Glutamatergic neuron (in vitro differentiated cells): ENCODE measurements at regions not wholly inside any gene's neighbourhood (a gene's known extent, or its start where the extent isn't known, plus 50 kb on each side); places are given as distances from the start of the nearest gene placed in this dataset.

Experiments
- DNase-seq: peaks from one replicate; pipeline ENCODE4 v3.0.0; 2022
- H3K27ac Mint-ChIP-seq: one replicate; pipeline ENCODE4 v1.8.0; 2020; ENCODE audit warnings: mild to moderate bottlenecking, mixed read lengths, inconsistent platforms; ENCODE audit not compliant: unreplicated experiment
- H3K27me3 Mint-ChIP-seq: one replicate; pipeline ENCODE4 v1.8.0; 2020; ENCODE audit warnings: mild to moderate bottlenecking, moderate library complexity, mixed read lengths, inconsistent platforms; ENCODE audit not compliant: unreplicated experiment
- H3K36me3 Mint-ChIP-seq: one replicate; pipeline ENCODE4 v1.8.0; 2020; ENCODE audit warnings: mild to moderate bottlenecking, mixed read lengths, inconsistent platforms; ENCODE audit not compliant: unreplicated experiment
- H3K4me1 Mint-ChIP-seq: one replicate; pipeline ENCODE4 v1.8.0; 2020; ENCODE audit warnings: mild to moderate bottlenecking, low read depth, mixed read lengths, inconsistent platforms; ENCODE audit not compliant: unreplicated experiment
- H3K4me3 Mint-ChIP-seq: one replicate; pipeline ENCODE4 v1.8.0; 2020; ENCODE audit warnings: mild to moderate bottlenecking, mixed read lengths, inconsistent platforms; ENCODE audit not compliant: unreplicated experiment
- H3K9me3 Mint-ChIP-seq: one replicate; pipeline ENCODE4 v1.8.0; 2020; ENCODE audit warnings: mild to moderate bottlenecking, moderate library complexity, mixed read lengths, inconsistent platforms; ENCODE audit not compliant: unreplicated experiment
- TF ChIP-seq, protein P1 (sequence below): fragments of 200-600 bp; sonication (generic); IDR thresholded peaks from one replicate; pipeline ENCODE4 v1.5.0; 2021; ENCODE audit not compliant: partially characterized antibody, unreplicated experiment

DNA sequence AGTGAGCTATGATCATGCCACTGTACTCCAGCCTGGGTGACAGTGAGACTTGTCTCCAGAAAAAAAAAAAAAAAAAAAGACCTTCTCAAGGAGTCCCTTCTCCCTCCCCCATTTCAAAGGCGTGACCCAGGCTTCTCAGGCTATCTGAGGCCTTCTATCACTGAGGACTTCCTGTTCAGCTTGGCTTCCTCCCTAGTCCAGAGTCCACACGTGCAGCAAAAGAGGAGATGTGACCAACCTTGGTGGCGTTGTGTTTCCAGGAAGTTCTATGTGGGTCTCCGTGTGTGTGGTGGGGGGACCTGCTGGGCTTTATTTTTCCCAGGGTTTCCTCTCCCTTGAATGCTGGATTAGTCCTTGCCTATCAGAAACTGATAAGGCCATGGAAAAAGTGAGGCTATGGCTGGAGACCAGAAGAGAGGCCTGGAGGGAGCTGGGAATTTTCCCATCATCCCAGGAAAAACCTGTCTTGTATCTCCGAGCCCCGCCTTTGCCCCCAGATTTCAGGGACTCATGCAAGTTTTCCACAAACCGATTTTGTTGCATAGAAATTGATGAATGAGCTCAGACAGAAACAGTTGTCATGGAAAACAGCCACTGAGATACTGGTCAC lies 148.1 kb downstream of the SALL1 start:
- peaks cover 10% of the 10 kb centered on the region for H3K36me3 Mint-ChIP-seq
- H3K4me1 Mint-ChIP-seq: peaks cover under 1% of the 10 kb centered on the region
- H3K27ac Mint-ChIP-seq: no peak overlapping the region
- no peak overlapping the region for H3K4me3 Mint-ChIP-seq
- no peaks in the 10 kb centered on the region for H3K27me3 Mint-ChIP-seq
- peaks cover 6% of the 10 kb centered on the region for H3K9me3 Mint-ChIP-seq
- TF ChIP-seq, protein P1, sequence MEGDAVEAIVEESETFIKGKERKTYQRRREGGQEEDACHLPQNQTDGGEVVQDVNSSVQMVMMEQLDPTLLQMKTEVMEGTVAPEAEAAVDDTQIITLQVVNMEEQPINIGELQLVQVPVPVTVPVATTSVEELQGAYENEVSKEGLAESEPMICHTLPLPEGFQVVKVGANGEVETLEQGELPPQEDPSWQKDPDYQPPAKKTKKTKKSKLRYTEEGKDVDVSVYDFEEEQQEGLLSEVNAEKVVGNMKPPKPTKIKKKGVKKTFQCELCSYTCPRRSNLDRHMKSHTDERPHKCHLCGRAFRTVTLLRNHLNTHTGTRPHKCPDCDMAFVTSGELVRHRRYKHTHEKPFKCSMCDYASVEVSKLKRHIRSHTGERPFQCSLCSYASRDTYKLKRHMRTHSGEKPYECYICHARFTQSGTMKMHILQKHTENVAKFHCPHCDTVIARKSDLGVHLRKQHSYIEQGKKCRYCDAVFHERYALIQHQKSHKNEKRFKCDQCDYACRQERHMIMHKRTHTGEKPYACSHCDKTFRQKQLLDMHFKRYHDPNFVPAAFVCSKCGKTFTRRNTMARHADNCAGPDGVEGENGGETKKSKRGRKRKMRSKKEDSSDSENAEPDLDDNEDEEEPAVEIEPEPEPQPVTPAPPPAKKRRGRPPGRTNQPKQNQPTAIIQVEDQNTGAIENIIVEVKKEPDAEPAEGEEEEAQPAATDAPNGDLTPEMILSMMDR: no peak
- no peak for DNase-seq

DNA sequence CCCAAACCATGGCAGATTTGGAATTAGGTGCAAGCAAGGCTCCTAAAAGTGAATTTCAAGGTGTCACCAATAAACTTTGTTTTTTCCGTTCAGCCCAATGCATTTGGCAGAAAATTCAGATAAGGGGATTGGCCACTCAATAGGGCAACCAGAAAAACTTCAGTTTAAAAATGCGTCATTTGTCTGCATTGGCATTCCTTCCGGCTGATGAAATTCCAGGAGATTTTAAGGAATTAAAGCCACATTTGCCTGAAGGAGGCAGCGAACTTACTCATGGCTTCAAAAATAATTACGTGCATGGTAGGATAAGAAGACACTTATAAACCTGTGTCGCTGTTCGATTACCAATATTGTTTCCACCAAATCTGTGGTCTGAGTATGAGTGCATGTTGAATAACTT lies 151.9 kb downstream of the SALL1 start:
- Mint-ChIP-seq H3K27ac (no peak overlapping the region), H3K36me3 (no peaks in the 10 kb centered on the region), H3K4me1 (peaks cover 16% of the 10 kb centered on the region), H3K9me3 (peaks cover 2% of the 10 kb centered on the region), H3K4me3 (no peak overlapping the region), H3K27me3 (peaks cover 3% of the 10 kb centered on the region)
- TF ChIP-seq, protein P1: no peak
- DNase-seq: no peak

DNA sequence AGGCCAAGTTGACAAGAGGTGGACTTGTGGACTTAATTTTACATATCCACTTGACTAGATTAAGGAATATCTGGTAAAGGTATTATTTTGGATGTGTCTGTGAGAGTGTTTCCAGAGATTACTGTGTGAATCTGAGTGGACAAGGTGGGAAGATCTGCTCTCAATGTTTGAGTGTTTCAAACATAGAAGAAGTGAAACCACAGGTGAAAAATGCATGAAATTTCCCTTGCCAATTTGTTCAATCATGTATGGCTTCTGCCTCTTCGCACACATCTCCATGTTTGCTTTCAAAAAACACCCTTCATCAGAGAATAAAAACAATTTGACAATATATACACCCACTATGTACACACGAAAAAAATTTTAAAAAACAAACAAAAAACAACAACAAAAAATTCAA lies 152.7 kb downstream of the SALL1 start:
- DNase-seq: no peak
- Mint-ChIP-seq H3K9me3 (peaks cover 2% of the 10 kb centered on the region), H3K36me3 (no peaks in the 10 kb centered on the region), H3K4me3 (no peak overlapping the region), H3K27me3 (peaks cover 3% of the 10 kb centered on the region), H3K4me1 (peaks cover 16% of the 10 kb centered on the region), H3K27ac (no peak overlapping the region)
- TF ChIP-seq, protein P1: no peak

DNA sequence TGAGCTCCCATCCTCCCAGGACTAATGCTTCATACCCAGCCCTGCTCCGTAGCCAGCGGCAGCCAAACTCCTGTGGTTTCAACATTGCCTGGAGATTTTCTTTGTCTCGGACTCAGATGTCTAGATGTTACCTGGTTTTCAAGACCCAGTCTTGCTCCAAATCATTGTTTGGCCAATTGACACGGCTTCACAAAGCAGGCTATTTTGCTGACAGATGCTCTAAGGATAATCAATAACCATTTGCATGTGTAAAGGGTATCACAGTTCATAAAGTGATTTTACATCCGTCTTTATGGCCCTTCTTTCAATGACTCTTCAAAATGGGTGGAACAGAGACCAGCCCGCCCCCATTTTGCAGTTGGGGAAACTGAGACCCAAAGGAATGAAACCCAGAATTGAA lies 153.4 kb downstream of the SALL1 start:
- Mint-ChIP-seq H3K36me3 (no peaks in the 10 kb centered on the region), H3K4me1 (peaks cover 16% of the 10 kb centered on the region), H3K27me3 (peaks cover 3% of the 10 kb centered on the region), H3K27ac (peak overlapping the region; percentile 87), H3K4me3 (peak overlapping the region; percentile 69), H3K9me3 (peaks cover 2% of the 10 kb centered on the region)
- no peak for DNase-seq
- TF ChIP-seq, protein P1: no peak

DNA sequence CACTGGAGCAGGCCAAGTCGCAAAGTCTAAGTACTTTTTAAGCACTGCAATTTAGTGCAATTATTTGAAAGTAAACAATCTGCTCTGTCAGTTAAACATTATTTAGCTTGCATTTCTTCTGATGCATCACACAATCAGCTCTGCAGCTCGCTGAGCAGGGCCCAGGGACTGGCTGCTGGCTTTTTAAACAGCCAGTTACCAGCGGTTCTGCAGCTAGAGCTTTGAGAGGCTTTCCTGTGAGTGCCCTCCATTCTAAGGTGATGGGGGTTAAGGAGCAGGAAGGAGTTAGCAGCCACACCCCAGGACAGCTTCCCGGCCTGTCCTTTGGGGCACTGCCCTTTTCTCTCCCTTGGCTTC lies 154.3 kb downstream of the SALL1 start:
- TF ChIP-seq, protein P1: no peak
- DNase-seq: no peak
- Mint-ChIP-seq H3K36me3 (no peaks in the 10 kb centered on the region), H3K9me3 (no peaks in the 10 kb centered on the region), H3K27ac (peak overlapping the region; percentile 11), H3K4me1 (peaks cover 16% of the 10 kb centered on the region), H3K27me3 (peaks cover 3% of the 10 kb centered on the region), H3K4me3 (no peak overlapping the region)
